ENCODE measurements at regions not wholly inside any gene's neighbourhood (a gene's known extent, or its start where the extent isn't known, plus 50 kb on each side); places are given as distances from the start of the nearest gene placed in this dataset.

- H3K27me3 ChIP-seq = no peaks in the 10 kb centered on the region
- WGBS, 3 donors = 36 to 65% (median 37%) methylated on average over 1 of the region's 1 CpG
- H3K4me1 ChIP-seq (ENCODE audit: insufficient read depth) = no peaks in the 10 kb centered on the region
- no peaks in the 10 kb centered on the region for H3K9me3 ChIP-seq
- no peak for TF ChIP-seq EP300 (IDR thresholded peaks at IDR 0.05)
- no peak for TF ChIP-seq POLR2A (IDR thresholded peaks at IDR 0.05)
- TF ChIP-seq, protein P1, sequence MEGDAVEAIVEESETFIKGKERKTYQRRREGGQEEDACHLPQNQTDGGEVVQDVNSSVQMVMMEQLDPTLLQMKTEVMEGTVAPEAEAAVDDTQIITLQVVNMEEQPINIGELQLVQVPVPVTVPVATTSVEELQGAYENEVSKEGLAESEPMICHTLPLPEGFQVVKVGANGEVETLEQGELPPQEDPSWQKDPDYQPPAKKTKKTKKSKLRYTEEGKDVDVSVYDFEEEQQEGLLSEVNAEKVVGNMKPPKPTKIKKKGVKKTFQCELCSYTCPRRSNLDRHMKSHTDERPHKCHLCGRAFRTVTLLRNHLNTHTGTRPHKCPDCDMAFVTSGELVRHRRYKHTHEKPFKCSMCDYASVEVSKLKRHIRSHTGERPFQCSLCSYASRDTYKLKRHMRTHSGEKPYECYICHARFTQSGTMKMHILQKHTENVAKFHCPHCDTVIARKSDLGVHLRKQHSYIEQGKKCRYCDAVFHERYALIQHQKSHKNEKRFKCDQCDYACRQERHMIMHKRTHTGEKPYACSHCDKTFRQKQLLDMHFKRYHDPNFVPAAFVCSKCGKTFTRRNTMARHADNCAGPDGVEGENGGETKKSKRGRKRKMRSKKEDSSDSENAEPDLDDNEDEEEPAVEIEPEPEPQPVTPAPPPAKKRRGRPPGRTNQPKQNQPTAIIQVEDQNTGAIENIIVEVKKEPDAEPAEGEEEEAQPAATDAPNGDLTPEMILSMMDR (IDR thresholded peaks at IDR 0.05) = no peak
- no peak overlapping the region for H3K27ac ChIP-seq
- intact Hi-C loops (cut with DNase I) = no loop called here
- no peaks in the 10 kb centered on the region for H3K36me3 ChIP-seq
- DNase-seq = no peak
- no peak overlapping the region for H3K4me3 ChIP-seq
Observed at GRCh38 chr5:12315461-12315860, 411.2 kb upstream of the CTNND2 start.

DNA sequence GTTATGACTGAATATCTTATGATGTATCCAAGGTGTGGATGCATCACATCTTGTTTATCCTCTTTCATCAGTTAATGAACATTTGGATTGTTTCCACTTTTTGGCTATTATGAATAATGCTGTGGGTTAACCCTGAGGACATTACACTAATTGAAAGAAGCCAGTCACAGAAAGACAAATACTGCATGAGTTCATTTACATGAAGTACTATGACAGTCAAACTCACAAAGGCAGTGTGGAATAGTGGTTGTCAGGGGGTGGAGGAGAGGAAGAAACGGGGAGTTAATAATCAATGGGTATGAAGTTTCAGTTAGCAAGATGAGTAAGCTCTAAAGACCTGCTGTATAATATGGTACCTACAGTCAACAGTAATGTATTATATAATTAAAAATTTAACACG, 409.4 kb upstream of the CTNND2 start:
- H3K4me1 ChIP-seq (ENCODE audit: insufficient read depth) = no peaks in the 10 kb centered on the region
- H3K36me3 ChIP-seq = no peaks in the 10 kb centered on the region
- H3K4me3 ChIP-seq = no peak overlapping the region
- H3K27ac ChIP-seq = no peak overlapping the region
- DNase-seq = no peak
- WGBS, 3 donors = 74 to 85% (median 78%) methylated on average over 2 of the region's 2 CpGs
- no peaks in the 10 kb centered on the region for H3K9me3 ChIP-seq
- intact Hi-C loops (cut with DNase I) = no loop called here
- no peaks in the 10 kb centered on the region for H3K27me3 ChIP-seq
- TF ChIP-seq EP300 (IDR thresholded peaks at IDR 0.05) = no peak

GRCh38 chr5:12312343-12312742, 408.1 kb upstream of the CTNND2 start:
- TF ChIP-seq EP300 (IDR thresholded peaks at IDR 0.05) (no peak), POLR2A (IDR thresholded peaks at IDR 0.05) (no peak)
- TF ChIP-seq, protein P1 (IDR thresholded peaks at IDR 0.05) = no peak
- WGBS, 3 donors = 73 to 83% (median 76%) methylated on average over 5 of the region's 5 CpGs
- intact Hi-C loops (cut with DNase I) = no loop called here

GRCh38 chr5:12294151-12294550, 389.9 kb upstream of the CTNND2 start:
- Histone ChIP-seq H3K9me3 (no peaks in the 10 kb centered on the region), H3K4me3 (no peak overlapping the region), H3K4me1 (ENCODE audit: insufficient read depth) (no peaks in the 10 kb centered on the region), H3K36me3 (no peaks in the 10 kb centered on the region), H3K27me3 (no peaks in the 10 kb centered on the region), H3K27ac (no peak overlapping the region)
- DNase-seq = no peak
- intact Hi-C loops (cut with DNase I) = no loop called here
- 84 to 92% (median 89%) methylated on average over 4 of the region's 4 CpGs for WGBS, 3 donors
- TF ChIP-seq EP300 (IDR thresholded peaks at IDR 0.05) = no peak
- TF ChIP-seq, protein P1 (IDR thresholded peaks at IDR 0.05) = no peak
- TF ChIP-seq POLR2A (IDR thresholded peaks at IDR 0.05) = no peak

More at GRCh38 chr5:12312343-12312742, 408.1 kb upstream of the CTNND2 start:
- Histone ChIP-seq H3K36me3 (no peaks in the 10 kb centered on the region), H3K27ac (no peak overlapping the region), H3K9me3 (no peaks in the 10 kb centered on the region), H3K27me3 (no peaks in the 10 kb centered on the region), H3K4me3 (no peak overlapping the region), H3K4me1 (ENCODE audit: insufficient read depth) (no peaks in the 10 kb centered on the region)
- no peak for DNase-seq

- H3K27ac ChIP-seq = no peak overlapping the region
- no peaks in the 10 kb centered on the region for H3K36me3 ChIP-seq
- H3K4me1 ChIP-seq (ENCODE audit: insufficient read depth) = no peaks in the 10 kb centered on the region
- TF ChIP-seq, protein P1 (IDR thresholded peaks at IDR 0.05) = no peak
- no peak overlapping the region for H3K4me3 ChIP-seq
- WGBS, 3 donors = 27 to 40% (median 36%) methylated on average over 6 of the region's 6 CpGs
- no peaks in the 10 kb centered on the region for H3K27me3 ChIP-seq
- no peaks in the 10 kb centered on the region for H3K9me3 ChIP-seq
- DNase-seq = no peak
- intact Hi-C loops (cut with DNase I) = no loop called here
Observed at GRCh38 chr5:12292610-12293204, 388.5 kb upstream of the CTNND2 start.
